MCF 10A (cell line): ENCODE measurements at regions not wholly inside any gene's neighbourhood (a gene's known extent, or its start where the extent isn't known, plus 50 kb on each side); places are given as distances from the start of the nearest gene placed in this dataset.

ENCODE experiments used
- BruUV-seq: library from RNA; stranded (reverse); fragments of 400-500 nt; replicated peaks from 2 replicates; lab custom pipeline; 2021; lab: Mats Ljungman, UMichigan
- CTCF ChIA-PET: fragments of 300-600 bp; sonication (Branson Sonifier 250); formaldehyde crosslinking; extraction: SDS; loops from one replicate; lab custom pipeline; 2021; ENCODE audit warnings: antibody characterized with exemption, inconsistent platforms; lab: Yijun Ruan, JAX
- POLR2A ChIA-PET: fragments of 300-600, 350-650 bp; sonication (Branson Sonifier 250); formaldehyde crosslinking; extraction: SDS; loops from one replicate; lab custom pipeline; 2020; ENCODE audit warnings: antibody characterized with exemption, inconsistent platforms; lab: Yijun Ruan, JAX
- DNase-seq: peaks from one replicate; pipeline ENCODE4 v3.0.0-alpha.2; 2018; ENCODE audit not compliant: unreplicated experiment
- H3K27ac Mint-ChIP-seq: one replicate; pipeline ENCODE4 v1.8.0; 2022; ENCODE audit warnings: mild to moderate bottlenecking, low read depth, mixed read lengths; ENCODE audit not compliant: unreplicated experiment
- H3K27me3 Mint-ChIP-seq: one replicate; pipeline ENCODE4 v1.8.0; 2022; ENCODE audit warnings: mixed read lengths; ENCODE audit not compliant: insufficient read depth, unreplicated experiment
- H3K36me3 Mint-ChIP-seq: one replicate; pipeline ENCODE4 v1.8.0; 2022; ENCODE audit warnings: mild to moderate bottlenecking, moderate library complexity, mixed read lengths; ENCODE audit not compliant: insufficient read depth, unreplicated experiment
- H3K4me1 Mint-ChIP-seq: one replicate; pipeline ENCODE4 v1.8.0; 2022; ENCODE audit warnings: mixed read lengths; ENCODE audit not compliant: insufficient read depth, unreplicated experiment
- H3K4me3 Mint-ChIP-seq: one replicate; pipeline ENCODE4 v1.8.0; 2022; ENCODE audit warnings: mild to moderate bottlenecking, moderate library complexity, mixed read lengths; ENCODE audit not compliant: unreplicated experiment
- H3K9me3 Mint-ChIP-seq: one replicate; pipeline ENCODE4 v1.8.0; 2022; ENCODE audit warnings: mixed read lengths; ENCODE audit not compliant: unreplicated experiment
- CTCF ChIP-seq: fragments of 200-600 bp; IDR thresholded peaks from one replicate; pipeline ENCODE4 v1.8.0; 2022; ENCODE audit warnings: antibody characterized with exemption, mild to moderate bottlenecking; ENCODE audit not compliant: unreplicated experiment
- intact Hi-C: fragments of 100-400 bp; cut with micrococcal nuclease; formaldehyde crosslinking; loops from 2 replicates; pipeline ENCODE4 v1.14.1; 2022

- no peaks in the 10 kb centered on the region for H3K9me3 Mint-ChIP-seq
- no peak for TF ChIP-seq CTCF
- DNase-seq: no peak
- H3K27me3 Mint-ChIP-seq: no peaks in the 10 kb centered on the region
- no TSS peak for BruUV-seq
- CTCF ChIA-PET: interaction anchor here (0.6 kb wide), 1 partner anchor 458 kb away, joined by 3 read pairs; no protein-coding TSS in a partner anchor
- H3K4me1 Mint-ChIP-seq: no peaks in the 10 kb centered on the region
- H3K27ac Mint-ChIP-seq: no peak overlapping the region
- POLR2A ChIA-PET: no interaction called here
- intact Hi-C loops: no loop called here
- H3K36me3 Mint-ChIP-seq: no peaks in the 10 kb centered on the region
- no peak overlapping the region for H3K4me3 Mint-ChIP-seq
Observed at GRCh38 chr4:127498366-127498765, 134.4 kb upstream of the INTU start.

GRCh38 chr4:127500242-127500641 lies 132.5 kb upstream of the INTU start:
- intact Hi-C loops: no loop called here
- Mint-ChIP-seq H3K27me3 (no peaks in the 10 kb centered on the region), H3K27ac (no peak overlapping the region), H3K9me3 (no peaks in the 10 kb centered on the region), H3K36me3 (no peaks in the 10 kb centered on the region), H3K4me3 (no peak overlapping the region), H3K4me1 (no peaks in the 10 kb centered on the region)
- DNase-seq: no peak
- BruUV-seq: no TSS peak
- POLR2A ChIA-PET: no interaction called here
- no peak for TF ChIP-seq CTCF
- CTCF ChIA-PET: interaction anchor here (1.3 kb wide), 1 partner anchor 21 kb away, joined by 4 read pairs; no protein-coding TSS in a partner anchor

GRCh38 chr4:127501103-127501502 lies 131.7 kb upstream of the INTU start:
- intact Hi-C loops: no loop called here
- TF ChIP-seq CTCF: no peak
- Mint-ChIP-seq H3K9me3 (no peaks in the 10 kb centered on the region), H3K27ac (no peak overlapping the region), H3K27me3 (no peaks in the 10 kb centered on the region), H3K4me1 (no peaks in the 10 kb centered on the region), H3K36me3 (no peaks in the 10 kb centered on the region), H3K4me3 (no peak overlapping the region)
- DNase-seq: peak; percentile 4
- no TSS peak for BruUV-seq
- ChIA-PET CTCF (interaction anchor here (0.6 to 1.3 kb wide), 2 partner anchors 22 to 100 kb away, joined by 4 to 5 read pairs; no protein-coding TSS in a partner anchor), POLR2A (interaction anchor here (0.6 kb wide), 1 partner anchor 275 kb away, joined by 4 read pairs; no protein-coding TSS in a partner anchor)

GRCh38 chr4:127503111-127503510 lies 129.6 kb upstream of the INTU start:
- intact Hi-C loops: no loop called here
- no peak overlapping the region for H3K4me3 Mint-ChIP-seq
- no peak overlapping the region for H3K27ac Mint-ChIP-seq
- H3K27me3 Mint-ChIP-seq: no peaks in the 10 kb centered on the region
- POLR2A ChIA-PET: interaction anchor here (0.7 kb wide), 1 partner anchor 1412 kb away, joined by 3 read pairs; no protein-coding TSS in a partner anchor
- H3K9me3 Mint-ChIP-seq: no peaks in the 10 kb centered on the region
- CTCF ChIA-PET: no interaction called here
- DNase-seq: no peak
- H3K36me3 Mint-ChIP-seq: no peaks in the 10 kb centered on the region
- H3K4me1 Mint-ChIP-seq: no peaks in the 10 kb centered on the region
- TF ChIP-seq CTCF: no peak
- no TSS peak for BruUV-seq
